ENCODE measurements at regions not wholly inside any gene's neighbourhood (a gene's known extent, or its start where the extent isn't known, plus 50 kb on each side); places are given as distances from the start of the nearest gene placed in this dataset.

- TF ChIP-seq TBL1XR1 (IDR thresholded peaks at IDR 0.05; ENCODE audit: low read length in 2 of 2) (no peak), ZNF696 (CRISPR knock-in tag; conservative IDR thresholded peaks at IDR 0.05) (no peak)
Observed at GRCh38 chr6:134712311-134712710, 237.6 kb downstream of the ALDH8A1 start (continued).

- Histone ChIP-seq H3K4me3 (no peak overlapping the region), H2AFZ (ENCODE audit: low read depth, low read length) (no peak overlapping the region), H3K4me1 (replicated peaks in 1 of 2; ENCODE audit: control insufficient read depth in 2 of 2, insufficient read depth in 2 of 2, low read length in 2 of 2) (no peaks in the 10 kb centered on the region), H4K20me1 (replicated peaks; ENCODE audit: control insufficient read depth, insufficient read depth, low read length) (no peaks in the 10 kb centered on the region), H3K27me3 (ENCODE audit: control insufficient read depth in 2 of 2, insufficient read depth in 2 of 2, low read length in 2 of 2) (no peaks in the 10 kb centered on the region; a peak in 1 of 5 replicates), H3K36me3 (ENCODE audit: control insufficient read depth, insufficient read depth, low read length) (no peaks in the 10 kb centered on the region), H3K9ac (ENCODE audit: insufficient read depth in 1 of 2, low read depth in 2 of 2, low read length in 2 of 2) (no peak overlapping the region), H3K9me1 (ENCODE audit: control insufficient read depth, insufficient read depth, low read length) (no peaks in the 10 kb centered on the region), H3K79me2 (ENCODE audit: control insufficient read depth, insufficient read depth, low read length) (no peaks in the 10 kb centered on the region), H3K27ac (ENCODE audit: extremely low read depth, low read depth, low read length) (no peak overlapping the region), H3K9me3 (replicated peaks; ENCODE audit: control insufficient read depth, insufficient read depth, low read depth, low read length) (no peaks in the 10 kb centered on the region), H3K4me2 (ENCODE audit: insufficient read depth, low read length) (no peak overlapping the region)
- WGBS (ENCODE audit: insufficient coverage, low coverage, missing lambda C conversion rate): 0% methylated on average over 1 of the region's 1 CpG
- ATAC-seq: no peak
- no peak for FAIRE-seq
- in situ Hi-C loops (cut with MboI) (no loop called here), intact Hi-C loops (cut with micrococcal nuclease) (no loop called here)
- CTCF ChIA-PET (ENCODE audit: low intra/inter-chr PET ratio): no interaction called here
- POLR2A ChIA-PET: interaction anchor here (0.6 to 1.0 kb wide), 2 partner anchors 17 to 537 kb away, joined by 3 read pairs; no protein-coding TSS in a partner anchor
- BruUV-seq (replicated peaks): no TSS peak
- DNase-seq (ENCODE audit: extremely low read depth in 1 of 4, low spot score in 3 of 4): no peak
- TF ChIP-seq POU5F1 (IDR thresholded peaks at IDR 0.05; ENCODE audit: borderline replicate concordance, low read depth, low read length, partially characterized antibody): no peak
- no peak for TF ChIP-seq STAT6 (CRISPR knock-in tag; IDR thresholded peaks at IDR 0.05)
- TF ChIP-seq PHB (CRISPR knock-in tag; IDR thresholded peaks at IDR 0.05): no peak
- TF ChIP-seq ARID4B (CRISPR knock-in tag; IDR thresholded peaks at IDR 0.05): no peak
- no peak for TF ChIP-seq ZNF408 (CRISPR knock-in tag; IDR thresholded peaks at IDR 0.05; ENCODE audit: low read depth)
- TF ChIP-seq ZNF280A (IDR thresholded peaks at IDR 0.05; ENCODE audit: low read depth, partially characterized antibody): no peak
- no peak for TF ChIP-seq MLLT1 (IDR thresholded peaks at IDR 0.05)
- no peak for TF ChIP-seq USF2 (CRISPR knock-in tag; IDR thresholded peaks at IDR 0.05)
Observed at GRCh38 chr6:134708079-134708478, 241.8 kb downstream of the ALDH8A1 start.
